DMS114 treated with DMSO at 0.1 percent for 48 hours (cell line): ENCODE measurements at regions not wholly inside any gene's neighbourhood (a gene's known extent, or its start where the extent isn't known, plus 50 kb on each side); places are given as distances from the start of the nearest gene placed in this dataset.

Source experiments
- DNase-seq: peaks from one replicate; lab custom pipeline; 2025; ENCODE audit not compliant: unreplicated experiment; lab: John Stamatoyannopoulos, UW

- DNase-seq, result peak; percentile 32
Measured at GRCh38 chr6:30396833-30397479, 52.0 kb downstream of the RPP21 start.

- no peak for DNase-seq
Measured at GRCh38 chr6:30397697-30398096, 52.7 kb downstream of the RPP21 start.

GRCh38 chr6:30399390-30400058 is 54.6 kb downstream of the RPP21 start:
- no peak for DNase-seq

GRCh38 chr6:30405934-30406333 is 61.0 kb downstream of the RPP21 start:
- DNase-seq, result no peak

GRCh38 chr6:30409184-30409583 is 64.2 kb downstream of the RPP21 start:
- no peak for DNase-seq

GRCh38 chr6:30411515-30412207 is 66.7 kb downstream of the RPP21 start:
- DNase-seq, result peak; percentile 50

GRCh38 chr6:30418448-30418847 is 70.9 kb upstream of the HLA-E start:
- no peak for DNase-seq

- DNase-seq, result no peak
Measured at GRCh38 chr6:30424549-30424948, 64.8 kb upstream of the HLA-E start.
